Ammon's horn (tissue), 1 donor: ENCODE measurements at regions not wholly inside any gene's neighbourhood (a gene's known extent, or its start where the extent isn't known, plus 50 kb on each side); places are given as distances from the start of the nearest gene placed in this dataset.

Experiments
- DNase-seq: peaks from one replicate; pipeline ENCODE4 v3.0.0-alpha.2; 2016; ENCODE audit warnings: low spot score

- no peak for DNase-seq
Observed at GRCh38 chr20:57805747-57806146, 95.9 kb upstream of the PMEPA1 start.

GRCh38 chr20:57804470-57805250 lies 94.8 kb upstream of the PMEPA1 start:
- no peak for DNase-seq

DNA sequence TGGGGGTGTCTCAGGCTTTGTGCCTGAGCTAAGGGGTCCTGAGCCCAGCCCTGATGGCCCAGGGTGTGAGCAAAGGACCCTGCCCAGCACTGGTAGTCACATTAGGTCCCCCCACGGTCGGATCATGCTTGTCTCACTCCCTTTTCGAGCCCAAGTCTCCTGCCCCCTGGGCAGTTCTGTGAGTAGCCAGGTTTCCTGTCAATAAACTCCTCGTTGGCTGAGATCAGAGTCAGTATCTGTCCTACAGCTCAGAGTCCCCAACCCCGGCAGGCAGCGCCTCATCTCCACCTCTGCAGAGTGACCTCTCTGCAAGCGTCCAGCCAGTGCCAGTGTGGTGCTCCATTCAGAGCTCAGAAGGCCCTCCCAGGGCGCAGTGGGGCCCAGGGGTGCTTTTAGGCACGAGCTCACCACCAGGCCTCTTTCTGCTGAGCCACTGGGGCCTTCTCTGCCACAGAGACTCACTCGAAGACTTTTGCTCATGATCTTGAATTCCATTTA lies 93.7 kb upstream of the PMEPA1 start:
- no peak for DNase-seq

DNA sequence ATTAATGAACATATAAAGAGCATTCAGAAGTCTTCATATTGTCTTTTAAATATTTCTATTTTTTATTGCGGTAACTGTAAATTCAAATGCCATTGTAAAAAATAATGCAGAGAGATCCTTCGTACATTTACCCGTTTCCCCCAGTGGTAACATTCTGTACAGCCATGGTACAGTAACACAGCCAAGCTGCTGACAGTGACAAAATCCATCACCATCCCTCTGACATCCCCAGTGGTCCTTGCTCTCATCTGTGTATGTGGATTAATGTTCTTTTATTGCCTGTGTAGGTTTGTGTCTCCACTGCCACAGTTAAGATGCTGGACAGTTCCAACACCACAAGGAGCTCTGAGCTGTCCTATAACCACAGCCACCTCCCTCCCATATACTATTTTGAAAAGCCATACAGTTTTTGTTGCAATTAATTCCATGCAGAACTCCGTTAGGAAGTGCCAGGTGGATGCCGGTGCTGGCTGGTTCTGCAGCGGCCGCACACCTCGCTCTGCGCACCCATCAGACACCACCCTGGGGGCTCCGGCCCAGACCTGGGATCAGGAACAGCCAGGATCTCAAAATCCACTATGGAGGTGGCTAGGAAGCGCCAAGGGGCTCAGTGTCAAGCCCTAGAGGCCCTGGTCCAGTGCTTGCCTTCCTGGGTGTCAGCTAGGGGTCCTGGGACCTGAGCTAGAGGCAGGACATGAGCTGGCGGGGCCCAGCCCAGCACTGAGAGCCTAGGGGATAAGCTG lies 93.1 kb upstream of the PMEPA1 start:
- no peak for DNase-seq

DNA sequence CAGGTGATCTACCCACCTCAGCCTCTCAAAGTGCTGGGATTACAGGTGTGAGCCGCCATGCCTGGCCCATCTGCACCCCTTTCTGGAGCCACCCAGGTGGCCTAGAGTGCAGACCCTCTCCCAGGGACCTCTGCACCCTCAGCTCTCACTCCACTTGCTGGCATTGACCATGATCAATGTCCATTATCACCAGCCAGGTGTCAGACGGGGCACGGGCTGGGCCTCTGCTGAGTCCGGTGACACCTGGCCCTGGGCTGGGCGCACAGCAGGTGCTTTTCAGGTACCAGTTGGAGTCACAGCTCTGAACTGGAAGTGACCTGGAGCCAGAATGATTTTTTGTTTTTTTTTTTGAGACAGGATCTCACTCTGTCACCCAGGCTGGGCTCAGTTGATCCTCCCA lies 91.8 kb upstream of the PMEPA1 start:
- no peak for DNase-seq

DNA sequence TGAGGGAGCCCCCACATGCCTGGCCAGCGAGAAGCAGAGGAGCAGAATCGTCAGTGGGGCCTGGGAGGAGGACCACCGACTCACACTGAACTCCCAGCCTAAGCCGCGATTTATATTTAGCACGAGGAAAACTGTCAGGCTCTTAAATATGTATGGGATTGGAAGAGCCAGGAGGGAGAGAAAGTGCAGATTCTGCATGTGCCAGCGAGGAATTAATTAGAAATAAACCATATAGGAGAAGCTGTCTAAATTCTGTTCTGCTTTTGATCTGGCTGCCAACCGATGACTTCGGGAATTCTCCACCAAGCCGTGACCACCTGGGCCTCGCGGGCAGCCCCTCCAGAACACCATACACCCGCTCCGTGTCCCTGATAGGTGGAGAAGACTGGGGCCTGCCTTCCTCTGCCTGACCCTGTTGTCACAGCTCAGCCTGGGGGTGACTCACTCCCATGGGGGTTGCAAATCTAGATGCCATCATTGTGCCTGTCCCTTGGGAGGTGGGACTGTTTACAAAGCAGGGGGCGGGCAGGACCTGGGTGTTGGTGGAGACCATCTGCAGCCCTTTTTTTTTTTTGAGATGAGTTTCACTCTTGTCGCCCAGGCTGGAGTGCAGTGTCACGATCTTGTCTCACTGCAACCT lies 91.1 kb upstream of the PMEPA1 start:
- no peak for DNase-seq

DNA sequence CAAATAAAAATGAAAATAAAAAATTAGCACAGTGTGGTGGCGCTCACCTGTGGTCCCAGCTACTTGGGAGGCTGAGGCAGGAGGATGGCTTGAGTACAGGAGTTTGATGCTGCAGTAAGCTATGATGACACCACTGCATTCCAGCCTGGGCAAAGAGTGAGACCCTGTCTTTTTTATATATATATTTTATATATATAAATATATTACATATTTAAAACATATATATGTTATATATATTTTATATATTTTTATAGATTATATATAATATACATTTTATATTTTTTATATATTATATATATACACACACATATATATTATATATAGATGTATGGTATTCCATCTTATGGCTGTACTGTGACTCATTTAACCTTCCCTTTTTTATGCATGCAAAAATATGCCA lies 87.6 kb upstream of the PMEPA1 start:
- DNase-seq = no peak

- DNase-seq = no peak
Observed at GRCh38 chr20:57795977-57796560, 86.3 kb upstream of the PMEPA1 start.

- DNase-seq = no peak
Observed at GRCh38 chr20:57795342-57795697, 85.5 kb upstream of the PMEPA1 start.

DNA sequence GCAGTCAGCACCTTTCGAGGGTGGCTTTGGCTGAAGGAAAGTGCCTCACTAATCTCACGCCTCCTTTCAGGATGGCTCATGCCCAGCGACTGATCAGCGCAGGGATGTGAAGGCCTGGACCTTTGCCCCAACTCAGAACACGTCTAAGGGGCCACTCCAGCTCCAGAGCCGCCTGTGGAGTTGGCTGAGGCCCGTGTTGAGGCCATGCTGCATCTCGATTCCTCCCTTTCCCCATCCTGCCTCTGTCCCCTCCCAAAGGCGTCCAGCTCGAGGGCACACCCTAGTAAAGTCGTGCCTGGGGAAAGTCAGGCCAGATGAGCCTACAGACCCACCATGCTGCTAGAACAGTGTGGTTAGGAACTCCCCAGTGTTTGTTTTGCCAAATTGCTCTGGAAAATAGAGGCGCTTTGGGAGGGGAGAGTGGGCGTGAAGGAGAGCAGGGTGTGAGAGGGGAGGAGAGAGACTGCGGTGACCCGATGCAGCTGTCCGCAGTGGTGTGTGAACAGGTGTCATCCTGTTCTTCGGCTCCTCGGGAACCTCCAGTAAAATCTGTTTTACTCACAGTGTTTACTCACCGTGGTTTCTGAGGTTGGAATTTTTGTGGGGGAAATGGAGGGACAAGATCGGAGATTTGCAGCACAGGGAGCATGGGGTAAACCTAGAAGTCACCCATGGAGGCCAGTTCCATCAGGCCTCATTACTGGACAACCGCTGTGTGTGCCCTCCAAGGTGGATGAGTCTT lies 85.0 kb upstream of the PMEPA1 start:
- DNase-seq = no peak

GRCh38 chr20:57794036-57794435 lies 84.2 kb upstream of the PMEPA1 start:
- DNase-seq = no peak

GRCh38 chr20:57793421-57793820 lies 83.6 kb upstream of the PMEPA1 start:
- DNase-seq = no peak

DNA sequence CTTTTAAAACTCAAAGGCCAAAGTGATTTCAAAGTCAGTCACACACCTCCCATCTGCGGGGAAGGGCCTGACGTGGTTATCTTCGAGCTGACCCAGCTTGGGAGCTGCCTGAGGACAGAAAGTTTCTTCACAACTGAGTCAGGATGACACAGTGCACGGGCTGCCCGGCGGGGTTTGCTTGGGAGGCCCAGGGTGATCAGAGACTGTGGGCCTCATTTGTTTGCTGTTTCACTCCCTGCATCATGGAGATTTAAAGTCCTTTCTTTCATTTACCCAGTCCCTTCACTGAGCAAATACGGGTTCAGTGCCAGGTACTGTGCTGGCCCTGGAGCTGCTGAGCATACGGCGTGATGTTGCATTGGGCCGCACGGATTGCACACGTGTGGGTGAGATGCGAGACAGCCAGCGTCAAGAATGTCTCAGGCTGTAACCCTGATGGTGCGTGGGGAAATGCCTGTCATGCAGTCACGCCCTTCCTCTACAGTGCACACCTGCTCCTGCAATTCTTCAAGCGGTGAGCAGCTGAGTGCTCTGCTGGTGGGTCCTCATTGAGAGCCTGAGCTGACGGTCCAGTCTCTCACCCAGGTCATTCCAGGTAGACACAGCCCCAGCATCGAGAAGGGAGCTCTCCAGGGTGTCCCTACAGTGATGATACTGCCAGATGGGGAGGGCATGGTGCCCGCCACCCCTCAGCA lies 82.7 kb upstream of the PMEPA1 start:
- no peak for DNase-seq

- no peak for DNase-seq
Observed at GRCh38 chr20:57791966-57792365, 82.2 kb upstream of the PMEPA1 start.

- DNase-seq = no peak
Observed at GRCh38 chr20:57791178-57791962, 81.6 kb upstream of the PMEPA1 start.

DNA sequence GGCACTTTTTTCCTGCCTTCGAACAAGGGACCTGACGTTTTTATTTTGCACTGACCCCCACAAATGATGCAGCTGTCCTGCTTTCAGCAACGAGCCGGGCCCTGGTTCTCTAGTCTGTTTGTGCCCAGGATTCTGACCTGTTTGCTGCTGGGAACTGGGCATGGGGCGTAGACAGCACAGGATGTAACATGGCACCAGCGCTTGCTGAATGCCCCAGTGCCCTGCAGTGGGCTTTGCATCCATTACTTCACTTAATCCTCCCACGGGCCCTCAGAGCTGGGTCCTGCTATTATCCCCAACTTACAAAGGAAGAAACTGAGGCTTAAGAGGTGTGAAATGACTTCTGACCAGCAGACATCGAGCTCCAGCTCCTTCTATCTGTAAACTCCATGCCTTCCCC lies 80.4 kb upstream of the PMEPA1 start:
- no peak for DNase-seq

DNA sequence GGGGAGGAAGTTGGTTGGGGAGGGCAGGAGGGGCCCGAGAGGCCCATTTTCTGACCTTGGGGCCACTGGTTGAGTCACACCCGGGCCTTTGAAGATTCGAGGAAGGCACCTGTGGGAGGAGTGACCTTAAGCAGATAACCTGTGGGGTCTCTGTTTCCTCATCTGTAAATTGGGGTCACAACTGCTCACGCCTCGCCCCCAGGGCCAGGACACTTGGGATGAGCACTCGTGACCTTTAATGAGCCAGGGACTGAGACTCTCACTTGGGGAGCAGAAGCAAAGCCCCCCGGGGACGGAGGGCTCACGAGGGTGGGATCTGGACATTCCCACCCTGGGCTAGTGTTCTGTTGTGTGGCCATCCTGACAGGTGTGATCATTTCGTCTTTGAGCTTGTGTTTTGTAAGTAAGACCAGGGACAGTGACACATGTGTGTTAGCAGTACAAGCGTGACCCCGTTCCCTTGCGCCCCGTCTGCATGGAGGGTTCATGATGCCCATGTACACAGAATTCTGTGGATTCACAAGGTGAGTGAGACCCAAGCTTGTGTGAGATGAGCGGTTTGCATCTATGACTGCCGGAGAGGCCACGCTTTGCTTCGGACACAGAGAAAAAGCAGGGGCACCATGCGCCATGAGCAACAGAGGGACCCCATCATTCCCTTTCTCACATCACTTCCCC lies 79.3 kb upstream of the PMEPA1 start:
- DNase-seq = no peak

DNA sequence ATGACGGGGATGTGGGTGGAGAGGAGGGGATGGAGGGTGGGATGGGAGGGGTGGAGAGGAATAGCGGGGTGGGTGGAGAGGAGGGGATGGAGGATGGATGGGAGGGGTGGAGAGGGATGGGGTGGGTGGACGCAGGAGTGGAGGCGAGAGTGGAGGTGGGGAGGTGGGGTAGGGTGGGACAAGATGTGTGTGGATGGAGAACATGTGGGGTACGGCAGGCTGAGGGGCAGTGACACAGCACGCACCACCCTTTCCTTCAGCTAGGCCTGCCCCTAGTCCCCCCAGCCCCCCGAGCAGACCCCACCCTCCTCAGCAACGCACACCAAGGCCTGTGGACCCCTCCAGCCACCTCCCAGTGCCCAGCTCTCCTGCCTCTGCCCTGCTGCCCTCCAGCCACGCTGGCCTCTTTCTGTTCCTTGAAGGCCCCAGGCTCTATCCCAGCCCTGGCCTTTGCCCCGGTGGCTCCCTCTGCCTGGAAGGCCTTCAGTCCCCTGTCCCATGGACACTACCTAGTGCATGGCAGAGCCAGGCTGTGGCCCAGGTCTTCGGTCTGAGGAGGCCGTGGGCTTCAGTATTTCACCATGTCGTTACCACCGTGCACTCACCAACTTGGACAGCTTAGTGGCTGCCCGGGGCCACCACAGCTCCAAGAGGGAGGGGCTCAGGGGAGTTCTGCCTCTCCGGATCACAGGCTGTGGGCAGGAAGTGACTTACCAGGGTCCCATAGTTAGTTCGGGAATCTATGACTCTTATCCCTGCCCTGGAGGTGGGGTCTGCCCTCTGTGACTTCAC lies 78.4 kb upstream of the PMEPA1 start:
- DNase-seq = no peak
